ENCODE measurements at regions not wholly inside any gene's neighbourhood (a gene's known extent, or its start where the extent isn't known, plus 50 kb on each side); places are given as distances from the start of the nearest gene placed in this dataset.
"Not testable (repeated sequence)": the region's sequence is repeated elsewhere in the genome, so short reads cannot be mapped to it uniquely, and the experiment has no call there.

DNA sequence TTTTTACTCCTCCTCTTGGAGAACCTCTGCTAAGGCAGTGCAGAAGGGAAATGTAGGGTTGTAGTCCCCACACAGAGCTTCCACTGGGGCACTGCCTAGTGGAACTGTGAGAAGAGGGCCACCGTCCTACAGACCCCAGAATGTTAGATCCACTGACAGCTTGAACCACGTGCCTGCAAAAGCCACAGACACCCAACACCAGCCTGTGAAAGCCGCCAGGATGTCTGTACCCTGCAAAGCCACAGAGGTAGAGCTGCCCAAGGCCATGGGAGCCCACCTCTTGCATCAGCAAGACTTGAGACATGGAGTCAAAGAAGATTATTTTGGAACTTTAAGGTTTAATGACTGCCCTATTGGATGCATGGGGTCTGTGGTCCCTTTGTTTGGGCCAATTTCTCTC lies 112.1 kb downstream of the RSL24D1 start:
- TF ChIP-seq, protein P1, sequence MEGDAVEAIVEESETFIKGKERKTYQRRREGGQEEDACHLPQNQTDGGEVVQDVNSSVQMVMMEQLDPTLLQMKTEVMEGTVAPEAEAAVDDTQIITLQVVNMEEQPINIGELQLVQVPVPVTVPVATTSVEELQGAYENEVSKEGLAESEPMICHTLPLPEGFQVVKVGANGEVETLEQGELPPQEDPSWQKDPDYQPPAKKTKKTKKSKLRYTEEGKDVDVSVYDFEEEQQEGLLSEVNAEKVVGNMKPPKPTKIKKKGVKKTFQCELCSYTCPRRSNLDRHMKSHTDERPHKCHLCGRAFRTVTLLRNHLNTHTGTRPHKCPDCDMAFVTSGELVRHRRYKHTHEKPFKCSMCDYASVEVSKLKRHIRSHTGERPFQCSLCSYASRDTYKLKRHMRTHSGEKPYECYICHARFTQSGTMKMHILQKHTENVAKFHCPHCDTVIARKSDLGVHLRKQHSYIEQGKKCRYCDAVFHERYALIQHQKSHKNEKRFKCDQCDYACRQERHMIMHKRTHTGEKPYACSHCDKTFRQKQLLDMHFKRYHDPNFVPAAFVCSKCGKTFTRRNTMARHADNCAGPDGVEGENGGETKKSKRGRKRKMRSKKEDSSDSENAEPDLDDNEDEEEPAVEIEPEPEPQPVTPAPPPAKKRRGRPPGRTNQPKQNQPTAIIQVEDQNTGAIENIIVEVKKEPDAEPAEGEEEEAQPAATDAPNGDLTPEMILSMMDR (IDR thresholded peaks at IDR 0.05; ENCODE audit: insufficient read depth, low read length, severe bottlenecking) = no peak
- no peaks in the 10 kb centered on the region for H3K27me3 ChIP-seq (ENCODE audit: control insufficient read depth, insufficient read depth, low read length)
- no peak overlapping the region for H3K4me3 ChIP-seq (ENCODE audit: low read depth, low read length)
- no peaks in the 10 kb centered on the region for H3K36me3 ChIP-seq (ENCODE audit: control insufficient read depth, insufficient read depth, low read length)
- FAIRE-seq (no peak), DNase-seq (ENCODE audit: low read depth) (no peak)

DNA sequence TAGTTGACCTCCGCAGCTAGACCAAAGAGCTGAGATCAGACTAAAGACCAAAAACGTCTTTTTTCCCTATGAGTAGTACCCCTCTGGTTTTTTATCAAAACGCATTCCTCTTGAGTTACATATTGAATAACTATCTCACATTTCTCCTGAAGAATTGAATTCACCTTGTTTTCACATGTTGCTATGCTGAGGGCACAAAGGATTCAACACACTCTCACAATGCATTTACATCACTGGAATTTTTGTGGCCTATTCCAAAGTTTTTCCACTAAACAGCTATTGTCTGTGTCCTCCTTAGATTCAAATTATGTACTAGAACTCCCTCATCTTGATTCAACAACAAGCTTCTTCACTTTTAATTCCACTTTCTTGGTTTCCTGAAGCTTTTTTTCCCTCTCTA lies 112.5 kb downstream of the RSL24D1 start:
- DNase-seq (ENCODE audit: low read depth) (no peak), FAIRE-seq (no peak)
- H3K4me3 ChIP-seq (ENCODE audit: low read depth, low read length) = no peak overlapping the region
- H3K27me3 ChIP-seq (ENCODE audit: control insufficient read depth, insufficient read depth, low read length) = no peaks in the 10 kb centered on the region
- TF ChIP-seq, protein P1 (IDR thresholded peaks at IDR 0.05; ENCODE audit: insufficient read depth, low read length, severe bottlenecking) = no peak
- H3K36me3 ChIP-seq (ENCODE audit: control insufficient read depth, insufficient read depth, low read length) = no peaks in the 10 kb centered on the region

DNA sequence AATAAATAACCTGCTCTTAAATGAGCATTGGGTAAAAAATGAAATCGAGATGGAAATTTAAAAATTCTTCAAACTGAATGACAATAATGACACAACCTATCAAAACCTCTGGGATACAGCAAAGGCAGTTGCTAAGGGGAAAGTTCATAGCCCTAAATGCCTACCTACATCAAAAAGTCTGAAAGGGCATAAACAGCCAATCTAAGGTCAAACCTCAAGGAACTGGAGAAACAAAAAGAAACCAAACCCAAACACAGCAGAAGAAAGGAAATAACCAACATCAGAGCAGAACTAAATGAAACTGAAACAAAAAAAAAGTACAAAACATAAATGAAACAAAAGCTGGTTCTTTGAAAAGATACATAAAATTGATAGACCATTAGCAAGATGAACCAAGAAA lies 119.7 kb downstream of the RSL24D1 start:
- FAIRE-seq = not testable (repeated sequence)

DNA sequence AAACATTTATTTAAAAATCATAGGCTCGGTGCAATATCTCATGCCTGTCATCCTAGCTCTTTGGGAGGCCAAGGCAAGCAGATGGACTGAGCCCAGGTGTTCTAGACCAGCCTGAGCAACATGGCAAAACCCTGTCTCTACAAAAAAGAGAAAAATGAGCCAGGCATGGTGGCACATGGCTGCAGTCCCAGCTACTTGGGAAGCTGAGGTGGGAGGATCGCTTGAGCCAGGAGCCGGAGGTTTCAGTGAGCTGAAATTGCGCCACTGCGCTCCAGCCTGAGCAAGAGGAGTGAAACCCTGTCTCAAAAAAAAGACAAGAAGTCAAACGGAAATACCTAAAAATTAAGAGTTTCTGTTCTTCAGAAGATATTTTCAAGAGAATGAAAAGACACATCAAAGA lies 122.3 kb downstream of the RSL24D1 start:
- no peak overlapping the region for H3K4me3 ChIP-seq (ENCODE audit: low read depth, low read length)
- FAIRE-seq = no peak
- H3K36me3 ChIP-seq (ENCODE audit: control insufficient read depth, insufficient read depth, low read length) = no peaks in the 10 kb centered on the region
- DNase-seq (ENCODE audit: low read depth) = no peak
- H3K27me3 ChIP-seq (ENCODE audit: control insufficient read depth, insufficient read depth, low read length) = no peaks in the 10 kb centered on the region
- TF ChIP-seq, protein P1 (IDR thresholded peaks at IDR 0.05; ENCODE audit: insufficient read depth, low read length, severe bottlenecking) = no peak

More for the DNA sequence above, 119.7 kb downstream of the RSL24D1 start:
- H3K4me3 ChIP-seq (ENCODE audit: low read depth, low read length); DNase-seq (ENCODE audit: low read depth); H3K27me3 ChIP-seq (ENCODE audit: control insufficient read depth, insufficient read depth, low read length); H3K36me3 ChIP-seq (ENCODE audit: control insufficient read depth, insufficient read depth, low read length): not testable (repeated sequence)

DNA sequence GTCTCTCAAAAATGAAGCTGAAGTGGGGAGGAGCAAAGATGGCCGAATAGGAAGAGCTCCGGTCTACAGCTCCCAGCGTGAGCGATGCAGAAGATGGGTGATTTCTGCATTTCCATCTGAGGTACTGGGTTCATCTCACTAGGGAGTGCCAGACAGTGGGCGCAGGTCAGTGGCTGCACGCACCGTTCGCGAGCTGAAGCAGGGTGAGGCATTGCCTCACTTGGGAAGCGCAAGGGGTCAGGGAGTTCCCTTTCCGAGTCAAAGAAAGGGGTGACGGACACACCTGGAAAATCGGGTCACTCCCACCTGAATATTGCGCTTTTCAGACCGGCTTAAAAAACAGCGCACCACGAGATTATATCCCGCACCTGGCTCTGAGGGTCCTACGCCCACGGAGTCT lies 132.8 kb downstream of the RSL24D1 start:
- H3K4me3 ChIP-seq (ENCODE audit: low read depth, low read length); H3K36me3 ChIP-seq (ENCODE audit: control insufficient read depth, insufficient read depth, low read length); FAIRE-seq; H3K27me3 ChIP-seq (ENCODE audit: control insufficient read depth, insufficient read depth, low read length); DNase-seq (ENCODE audit: low read depth): not testable (repeated sequence)

DNA sequence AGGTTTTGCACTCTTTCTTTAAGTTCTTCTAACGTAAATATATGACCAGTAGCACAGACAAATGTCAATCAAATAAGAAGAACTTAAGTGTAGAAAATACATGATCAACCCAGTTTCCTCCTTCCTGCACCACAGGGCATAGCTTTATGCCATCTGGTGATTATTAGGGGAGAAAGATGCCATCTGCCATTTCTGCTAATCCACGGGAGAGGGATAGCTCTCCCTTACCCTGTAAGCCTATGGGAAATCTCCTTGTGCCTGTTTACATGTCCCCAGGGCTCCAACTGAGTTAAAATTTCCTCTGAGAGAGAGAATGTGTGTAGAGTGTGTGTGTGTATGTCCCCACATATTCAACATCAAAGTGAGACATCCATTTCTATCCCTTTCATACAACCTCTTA lies 135.9 kb downstream of the RSL24D1 start:
- Histone ChIP-seq H3K36me3 (ENCODE audit: control insufficient read depth, insufficient read depth, low read length) (no peaks in the 10 kb centered on the region), H3K4me3 (ENCODE audit: low read depth, low read length) (no peak overlapping the region), H3K27me3 (ENCODE audit: control insufficient read depth, insufficient read depth, low read length) (no peaks in the 10 kb centered on the region)
- DNase-seq (ENCODE audit: low read depth) (no peak), FAIRE-seq (no peak)
- TF ChIP-seq, protein P1 (IDR thresholded peaks at IDR 0.05; ENCODE audit: insufficient read depth, low read length, severe bottlenecking) = no peak

DNA sequence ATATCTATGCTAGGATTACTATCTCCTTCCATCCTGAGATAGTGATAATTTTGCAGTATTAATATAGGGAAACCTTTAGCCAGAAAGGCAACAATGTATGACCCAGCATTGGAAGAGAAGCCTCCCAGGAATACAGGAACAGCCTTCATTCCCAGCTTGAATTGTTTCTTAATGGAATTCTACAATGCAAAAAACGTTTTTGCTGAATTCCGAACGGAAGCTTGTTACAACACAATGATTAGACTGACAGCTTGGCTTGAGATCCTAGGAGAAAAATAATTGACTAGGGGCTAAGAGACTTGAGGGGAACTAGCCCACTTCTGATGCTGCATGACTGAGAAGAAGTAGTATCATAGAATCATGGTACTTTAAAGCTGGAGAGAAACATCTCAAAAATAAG lies 140.2 kb downstream of the RSL24D1 start:
- TF ChIP-seq, protein P1 (IDR thresholded peaks at IDR 0.05; ENCODE audit: insufficient read depth, low read length, severe bottlenecking) = no peak
- FAIRE-seq (no peak), DNase-seq (ENCODE audit: low read depth) (no peak)
- no peaks in the 10 kb centered on the region for H3K27me3 ChIP-seq (ENCODE audit: control insufficient read depth, insufficient read depth, low read length)
- no peaks in the 10 kb centered on the region for H3K36me3 ChIP-seq (ENCODE audit: control insufficient read depth, insufficient read depth, low read length)
- no peak overlapping the region for H3K4me3 ChIP-seq (ENCODE audit: low read depth, low read length)

Measured in bronchial epithelial cell (primary cell).